HUES6 (cell line): ENCODE measurements at regions not wholly inside any gene's neighbourhood (a gene's known extent, or its start where the extent isn't known, plus 50 kb on each side); places are given as distances from the start of the nearest gene placed in this dataset.

ENCODE experiments used
- H3K27ac ChIP-seq: 2 replicates; pipeline ENCODE4 v1.7.0; 2013; ENCODE audit warnings: low read depth, mild to moderate bottlenecking, low read length, inconsistent platforms
- H3K27me3 ChIP-seq: 2 replicates; pipeline ENCODE4 v1.6.1; 2013; ENCODE audit warnings: low read length; ENCODE audit not compliant: control insufficient read depth, insufficient read depth
- H3K36me3 ChIP-seq: 2 replicates; pipeline ENCODE4 v1.6.1; 2013; ENCODE audit warnings: low read length; ENCODE audit not compliant: control insufficient read depth, insufficient read depth
- H3K4me1 ChIP-seq: 2 replicates; pipeline ENCODE4 v1.6.1; 2013; ENCODE audit warnings: low read length; ENCODE audit not compliant: control insufficient read depth, insufficient read depth
- H3K4me3 ChIP-seq: 2 replicates; pipeline ENCODE4 v1.5.1; 2013; ENCODE audit warnings: low read depth, low read length
- H3K9ac ChIP-seq: one replicate; pipeline ENCODE4 v1.6.1; 2013; ENCODE audit warnings: mild to moderate bottlenecking, low read length
- H3K9me3 ChIP-seq: 2 replicates; pipeline ENCODE4 v1.6.1; 2013; ENCODE audit warnings: low read depth, low read length; ENCODE audit not compliant: control insufficient read depth, insufficient read depth

DNA sequence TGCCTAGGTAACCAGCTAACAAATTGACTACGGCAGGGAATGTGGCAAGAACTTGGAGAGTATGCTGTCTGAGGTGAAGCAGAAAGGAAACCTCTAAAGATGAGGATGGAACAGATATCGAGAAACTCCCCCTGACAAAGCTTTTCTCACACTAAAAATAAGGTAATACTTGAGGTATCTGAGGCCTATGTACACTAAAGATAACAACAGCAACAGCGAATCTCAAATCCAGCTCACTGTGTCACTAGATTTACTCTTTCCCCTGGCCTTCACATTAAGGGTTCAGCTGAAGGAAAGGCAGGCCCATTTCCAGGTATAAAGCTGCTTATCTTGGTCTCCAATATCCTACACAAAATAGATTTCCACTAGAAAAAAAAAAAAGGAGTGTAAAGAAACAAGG, 518.0 kb downstream of the KCNT2 start:
- Histone ChIP-seq H3K9ac (no peak overlapping the region), H3K9me3 (no peaks in the 10 kb centered on the region), H3K4me1 (no peaks in the 10 kb centered on the region), H3K27me3 (no peaks in the 10 kb centered on the region), H3K36me3 (no peaks in the 10 kb centered on the region), H3K4me3 (no peak overlapping the region), H3K27ac (no peak overlapping the region)

DNA sequence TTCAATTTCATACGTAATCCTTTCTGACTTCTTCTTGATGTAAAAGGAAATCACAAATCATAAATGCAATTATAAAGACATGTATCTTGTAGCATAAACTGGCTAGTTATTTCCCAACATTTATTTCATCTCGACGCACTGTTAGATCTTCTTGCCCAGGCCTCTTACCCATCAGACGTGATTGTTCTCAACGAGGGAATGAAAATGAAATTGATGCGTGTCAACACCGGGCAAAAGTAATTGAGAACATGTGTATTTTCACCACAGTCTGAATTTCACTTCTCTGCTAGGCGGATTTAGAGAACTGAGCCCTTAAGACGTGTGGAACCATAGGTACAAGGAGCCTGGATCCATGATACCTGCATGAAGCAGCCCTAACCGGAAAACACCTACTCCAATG, 519.7 kb downstream of the KCNT2 start:
- no peaks in the 10 kb centered on the region for H3K4me1 ChIP-seq
- H3K9ac ChIP-seq, result no peak overlapping the region
- H3K27ac ChIP-seq, result no peak overlapping the region
- no peaks in the 10 kb centered on the region for H3K27me3 ChIP-seq
- H3K9me3 ChIP-seq, result no peaks in the 10 kb centered on the region
- no peaks in the 10 kb centered on the region for H3K36me3 ChIP-seq
- H3K4me3 ChIP-seq, result no peak overlapping the region

DNA sequence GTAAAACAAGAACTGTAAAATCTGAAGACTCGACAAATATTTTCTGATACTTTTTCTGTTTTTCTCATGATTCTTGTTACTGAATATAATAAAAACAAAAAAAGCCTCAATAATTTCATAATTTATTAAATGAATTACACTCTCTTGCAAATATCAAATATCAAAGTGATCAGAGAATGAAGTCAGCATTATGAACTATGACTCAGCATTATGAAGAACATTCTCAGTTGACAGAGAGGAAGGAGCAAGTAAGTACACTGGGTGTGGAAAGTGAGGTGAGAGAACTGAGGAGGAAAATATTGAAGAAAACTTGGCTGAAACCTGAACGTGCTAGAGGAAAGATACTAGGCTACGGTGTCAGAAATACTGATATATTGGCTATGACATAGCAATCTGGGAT, 529.5 kb downstream of the KCNT2 start:
- H3K27me3 ChIP-seq, result no peaks in the 10 kb centered on the region
- no peaks in the 10 kb centered on the region for H3K36me3 ChIP-seq
- H3K4me1 ChIP-seq, result no peaks in the 10 kb centered on the region
- H3K9me3 ChIP-seq, result no peaks in the 10 kb centered on the region
- no peak overlapping the region for H3K4me3 ChIP-seq
- H3K27ac ChIP-seq, result no peak overlapping the region
- no peak overlapping the region for H3K9ac ChIP-seq

DNA sequence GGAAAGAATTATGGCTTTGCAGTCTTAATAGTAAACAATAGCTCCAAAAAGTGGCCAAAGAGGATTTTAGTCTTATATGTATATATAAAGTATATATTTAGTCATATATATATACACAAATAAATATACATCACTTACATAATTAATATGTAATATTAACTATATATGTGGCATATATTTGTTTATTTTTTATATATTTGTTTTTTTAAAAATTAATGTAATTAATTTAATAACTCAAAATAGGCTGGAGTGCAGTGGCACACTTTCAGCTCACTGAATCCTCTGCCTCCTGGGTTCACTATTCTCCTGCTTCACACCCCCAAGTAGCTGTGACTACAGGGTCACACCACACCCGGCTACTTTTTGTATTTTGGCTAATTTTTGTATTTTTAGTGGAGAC, 532.6 kb downstream of the KCNT2 start:
- Histone ChIP-seq H3K27me3 (no peaks in the 10 kb centered on the region), H3K9ac (no peak overlapping the region), H3K36me3 (no peaks in the 10 kb centered on the region), H3K27ac (no peak overlapping the region), H3K9me3 (no peaks in the 10 kb centered on the region), H3K4me1 (no peaks in the 10 kb centered on the region), H3K4me3 (no peak overlapping the region)

DNA sequence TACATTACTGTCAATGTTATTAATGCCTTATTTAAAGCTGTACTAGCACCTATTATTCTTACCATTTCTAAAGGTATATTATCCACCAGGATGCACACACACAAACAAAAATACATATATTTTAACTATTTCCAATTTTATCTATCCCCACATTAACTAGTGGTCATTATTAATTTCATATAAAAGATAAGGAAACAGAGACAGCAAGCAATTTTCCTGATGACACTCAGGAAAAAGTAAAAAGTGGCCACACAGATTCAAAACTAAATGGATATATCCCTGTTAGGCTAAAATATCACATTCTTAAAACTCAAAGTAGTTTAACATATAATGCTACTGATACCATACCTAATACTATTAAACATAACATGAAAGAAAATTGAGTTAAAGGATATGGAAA, 534.1 kb downstream of the KCNT2 start:
- Histone ChIP-seq H3K4me3 (no peak overlapping the region), H3K9ac (no peak overlapping the region), H3K4me1 (no peaks in the 10 kb centered on the region), H3K36me3 (no peaks in the 10 kb centered on the region), H3K27me3 (no peaks in the 10 kb centered on the region), H3K9me3 (no peaks in the 10 kb centered on the region), H3K27ac (no peak overlapping the region)

DNA sequence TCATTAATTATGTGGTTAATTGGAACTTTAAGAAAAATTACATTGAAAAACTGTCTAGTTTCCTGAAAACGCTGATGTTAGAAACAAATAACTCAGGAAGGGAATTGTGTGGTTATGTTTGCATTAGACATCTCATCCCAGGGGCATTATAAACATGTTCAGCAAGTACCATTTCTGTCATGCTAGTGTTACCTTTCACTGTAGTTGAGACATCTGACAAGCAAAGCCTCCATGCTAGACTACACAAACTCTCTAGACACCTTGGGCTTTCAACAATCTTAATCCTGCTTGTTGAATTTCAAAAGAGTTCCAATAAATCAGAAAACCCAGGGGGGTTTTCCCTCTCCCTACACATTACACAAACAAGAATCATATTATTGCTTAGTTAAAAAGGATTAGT, 536.8 kb downstream of the KCNT2 start:
- no peaks in the 10 kb centered on the region for H3K4me1 ChIP-seq
- no peak overlapping the region for H3K4me3 ChIP-seq
- H3K36me3 ChIP-seq, result no peaks in the 10 kb centered on the region
- no peak overlapping the region for H3K9ac ChIP-seq
- no peaks in the 10 kb centered on the region for H3K9me3 ChIP-seq
- no peak overlapping the region for H3K27ac ChIP-seq
- H3K27me3 ChIP-seq, result no peaks in the 10 kb centered on the region

DNA sequence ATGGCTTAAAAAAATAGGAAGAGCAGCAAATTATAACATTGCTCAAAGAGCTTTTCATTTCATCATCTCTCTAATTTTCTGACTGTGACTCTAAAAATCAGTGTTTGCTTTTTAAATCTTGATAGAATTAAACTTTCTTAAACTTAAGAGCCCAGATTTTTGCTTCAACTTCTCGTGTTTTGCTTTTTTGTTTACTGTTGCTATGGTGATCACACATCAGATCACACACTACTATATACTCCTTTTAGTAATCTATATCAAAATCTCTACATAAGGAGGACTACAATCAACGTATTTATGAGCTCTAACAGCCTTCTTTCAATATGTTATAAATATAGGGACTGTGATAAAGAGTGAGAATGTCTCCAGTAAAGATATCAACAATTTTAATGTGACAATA, 537.3 kb downstream of the KCNT2 start:
- Histone ChIP-seq H3K27ac (no peak overlapping the region), H3K4me1 (no peaks in the 10 kb centered on the region), H3K36me3 (no peaks in the 10 kb centered on the region), H3K9me3 (no peaks in the 10 kb centered on the region), H3K27me3 (no peaks in the 10 kb centered on the region), H3K9ac (no peak overlapping the region), H3K4me3 (no peak overlapping the region)

DNA sequence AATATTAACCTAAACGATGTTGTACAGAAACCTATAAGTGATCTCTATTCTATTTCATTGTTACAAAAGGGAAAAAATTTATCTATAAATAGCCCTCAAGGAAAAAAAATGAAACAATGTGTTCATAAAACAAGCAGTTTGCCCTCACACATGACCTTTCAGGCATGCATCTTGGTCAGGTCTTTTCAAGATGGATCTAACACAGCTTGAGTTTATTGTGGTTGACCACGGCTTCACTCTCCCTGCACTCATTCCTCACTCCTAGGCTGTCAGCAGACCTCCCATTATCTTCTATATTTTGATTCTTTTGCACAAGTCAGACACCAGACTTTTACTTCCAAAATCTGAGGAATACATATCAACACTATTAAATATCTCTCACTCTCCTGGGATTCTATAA, 544.3 kb downstream of the KCNT2 start:
- Histone ChIP-seq H3K9me3 (no peaks in the 10 kb centered on the region), H3K36me3 (no peaks in the 10 kb centered on the region), H3K27ac (no peak overlapping the region), H3K4me3 (no peak overlapping the region), H3K27me3 (no peaks in the 10 kb centered on the region), H3K4me1 (no peaks in the 10 kb centered on the region), H3K9ac (no peak overlapping the region)

DNA sequence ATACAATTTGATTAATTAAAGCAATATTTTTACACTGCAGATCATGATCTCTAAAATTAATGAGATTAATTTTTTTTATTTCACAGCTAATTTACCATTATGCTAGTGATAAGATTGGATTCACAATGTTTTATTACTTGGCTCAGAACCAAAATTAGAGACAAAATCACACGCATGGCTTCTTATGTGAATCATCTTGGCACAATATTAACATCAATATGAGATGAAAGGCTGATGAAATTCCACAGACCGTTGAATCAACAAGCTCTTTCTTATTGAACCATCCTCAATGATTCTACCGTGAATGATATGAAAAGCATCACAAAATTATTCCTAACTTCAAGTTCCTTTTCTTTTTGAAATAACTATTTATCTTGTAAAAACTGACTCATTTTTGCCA, 544.9 kb downstream of the KCNT2 start:
- Histone ChIP-seq H3K27ac (no peak overlapping the region), H3K36me3 (no peaks in the 10 kb centered on the region)

DNA sequence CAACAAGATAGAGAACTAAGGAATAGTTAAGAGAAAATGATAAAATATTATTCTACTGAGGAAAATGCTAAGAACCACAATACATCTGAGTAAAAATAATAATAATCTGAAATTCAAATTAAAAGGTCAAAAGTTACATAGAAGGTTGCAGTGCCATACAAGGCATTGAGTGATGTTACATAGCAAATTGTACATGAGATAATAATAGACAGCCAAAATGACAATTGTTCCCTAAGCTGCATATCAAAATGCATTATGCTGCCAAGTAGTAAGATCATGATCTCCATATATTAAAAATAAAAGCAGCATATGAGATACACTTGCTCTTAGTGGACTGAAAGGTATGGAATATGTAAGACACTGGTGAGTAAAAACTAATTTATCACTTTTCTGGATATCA, 547.7 kb downstream of the KCNT2 start:
- Histone ChIP-seq H3K27ac (no peak overlapping the region), H3K36me3 (no peaks in the 10 kb centered on the region), H3K9me3 (no peaks in the 10 kb centered on the region), H3K27me3 (no peaks in the 10 kb centered on the region), H3K4me3 (no peak overlapping the region), H3K9ac (no peak overlapping the region), H3K4me1 (peaks cover 4% of the 10 kb centered on the region; the same call in 1 of the 2 replicates)

More for the DNA sequence above, 544.9 kb downstream of the KCNT2 start:
- no peak overlapping the region for H3K9ac ChIP-seq
- H3K4me3 ChIP-seq, result no peak overlapping the region
- no peaks in the 10 kb centered on the region for H3K4me1 ChIP-seq
- H3K9me3 ChIP-seq, result no peaks in the 10 kb centered on the region
- H3K27me3 ChIP-seq, result no peaks in the 10 kb centered on the region

DNA sequence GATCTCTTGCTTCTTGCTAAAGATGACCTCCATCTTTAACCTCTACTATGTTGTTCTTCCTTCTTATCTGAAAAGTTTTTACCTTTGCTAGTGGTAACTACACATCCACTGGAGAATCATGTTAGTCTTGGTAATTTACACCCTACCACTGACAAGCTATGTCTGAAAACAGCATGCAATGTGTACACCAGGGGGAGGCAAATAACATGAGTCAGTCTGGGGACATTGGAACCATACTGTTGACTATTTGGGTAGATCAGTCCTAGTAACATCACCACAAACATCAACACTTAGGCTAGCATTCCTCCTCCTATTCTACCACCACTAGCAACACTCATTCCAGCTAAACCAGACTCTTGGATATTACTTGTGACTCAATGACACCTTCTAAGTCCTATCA, 549.0 kb downstream of the KCNT2 start:
- H3K4me3 ChIP-seq, result no peak overlapping the region
- H3K9me3 ChIP-seq, result no peaks in the 10 kb centered on the region
- no peaks in the 10 kb centered on the region for H3K27me3 ChIP-seq
- no peak overlapping the region for H3K9ac ChIP-seq
- H3K27ac ChIP-seq, result no peak overlapping the region
- H3K4me1 ChIP-seq, result peaks cover 4% of the 10 kb centered on the region; the same call in 1 of the 2 replicates
- H3K36me3 ChIP-seq, result no peaks in the 10 kb centered on the region

DNA sequence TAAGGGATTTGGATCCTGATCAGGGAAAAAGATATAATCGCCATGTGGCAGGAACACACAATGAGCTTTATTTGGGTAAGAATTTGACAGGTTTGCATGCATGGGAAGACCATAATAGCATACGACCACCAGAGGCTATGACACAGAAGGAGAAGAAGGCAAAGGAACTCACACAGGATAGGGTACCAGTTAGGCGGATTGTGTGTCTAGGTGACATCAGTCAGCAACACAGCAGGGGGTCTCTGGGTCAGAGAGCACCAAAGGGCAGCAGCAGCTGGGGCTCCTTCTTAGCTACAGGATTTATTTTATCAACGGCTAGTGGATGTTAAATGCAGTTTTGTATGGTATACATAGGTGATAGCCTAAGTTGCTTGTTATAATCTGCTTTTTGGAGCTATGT, 551.3 kb downstream of the KCNT2 start:
- Histone ChIP-seq H3K9ac (no peak overlapping the region), H3K27ac (no peak overlapping the region), H3K36me3 (no peaks in the 10 kb centered on the region), H3K9me3 (no peaks in the 10 kb centered on the region), H3K4me1 (peaks cover 4% of the 10 kb centered on the region; the same call in 1 of the 2 replicates), H3K27me3 (no peaks in the 10 kb centered on the region), H3K4me3 (no peak overlapping the region)
